ENCODE measurements at regions not wholly inside any gene's neighbourhood (a gene's known extent, or its start where the extent isn't known, plus 50 kb on each side); places are given as distances from the start of the nearest gene placed in this dataset.

DNA sequence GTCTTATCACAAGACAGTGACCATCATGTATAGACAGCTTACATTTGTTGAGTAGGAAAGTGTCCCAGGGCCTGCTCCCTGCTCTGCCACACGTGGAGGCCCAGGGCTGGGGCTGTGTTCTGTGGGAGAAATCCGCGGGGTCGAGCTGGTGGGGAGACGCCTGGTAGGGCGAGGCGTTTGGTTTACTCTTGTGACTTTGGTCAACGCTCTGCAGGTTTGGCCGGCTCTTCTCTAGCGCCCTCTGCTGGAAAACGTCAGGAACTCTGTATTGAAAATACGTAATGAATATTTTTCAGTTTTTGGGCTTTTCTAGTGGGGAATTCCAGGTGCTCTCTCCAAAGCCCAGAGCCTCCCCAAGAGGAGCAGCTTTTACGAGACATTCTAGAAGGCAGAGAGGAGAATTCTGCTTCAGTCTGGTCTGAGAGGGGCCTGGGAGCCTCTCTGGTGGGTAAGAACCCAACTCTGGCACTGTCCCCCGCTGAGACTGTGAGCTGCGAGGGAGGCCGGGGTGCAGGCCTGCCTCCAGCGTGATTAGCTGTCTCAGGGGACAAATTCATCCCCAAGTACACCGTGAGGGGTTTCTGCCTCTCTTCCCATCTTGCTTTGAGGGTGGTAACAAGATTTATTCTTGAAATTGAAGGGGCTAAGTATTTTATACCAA lies 112.6 kb upstream of the RALGAPA2 start (continued):
- TF ChIP-seq SAP130 (CRISPR knock-in tag; IDR thresholded peaks at IDR 0.05; ENCODE audit: low read depth): no peak
- no peak for TF ChIP-seq NAIF1 (CRISPR knock-in tag; IDR thresholded peaks at IDR 0.05; ENCODE audit: borderline replicate concordance)
- TF ChIP-seq RBAK (CRISPR knock-in tag; IDR thresholded peaks at IDR 0.05): no peak
- TF ChIP-seq ZNF747 (CRISPR knock-in tag; IDR thresholded peaks at IDR 0.05; ENCODE audit: borderline replicate concordance): no peak
- TF ChIP-seq, protein P1, sequence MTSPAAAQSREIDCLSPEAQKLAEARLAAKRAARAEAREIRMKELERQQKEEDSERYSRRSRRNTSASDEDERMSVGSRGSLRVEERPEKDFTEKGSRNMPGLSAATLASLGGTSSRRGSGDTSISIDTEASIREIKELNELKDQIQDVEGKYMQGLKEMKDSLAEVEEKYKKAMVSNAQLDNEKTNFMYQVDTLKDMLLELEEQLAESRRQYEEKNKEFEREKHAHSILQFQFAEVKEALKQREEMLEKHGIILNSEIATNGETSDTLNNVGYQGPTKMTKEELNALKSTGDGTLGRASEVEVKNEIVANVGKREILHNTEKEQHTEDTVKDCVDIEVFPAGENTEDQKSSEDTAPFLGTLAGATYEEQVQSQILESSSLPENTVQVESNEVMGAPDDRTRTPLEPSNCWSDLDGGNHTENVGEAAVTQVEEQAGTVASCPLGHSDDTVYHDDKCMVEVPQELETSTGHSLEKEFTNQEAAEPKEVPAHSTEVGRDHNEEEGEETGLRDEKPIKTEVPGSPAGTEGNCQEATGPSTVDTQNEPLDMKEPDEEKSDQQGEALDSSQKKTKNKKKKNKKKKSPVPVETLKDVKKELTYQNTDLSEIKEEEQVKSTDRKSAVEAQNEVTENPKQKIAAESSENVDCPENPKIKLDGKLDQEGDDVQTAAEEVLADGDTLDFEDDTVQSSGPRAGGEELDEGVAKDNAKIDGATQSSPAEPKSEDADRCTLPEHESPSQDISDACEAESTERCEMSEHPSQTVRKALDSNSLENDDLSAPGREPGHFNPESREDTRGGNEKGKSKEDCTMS (CRISPR knock-in tag; conservative IDR thresholded peaks at IDR 0.05): no peak
- TF ChIP-seq FOXP4 (CRISPR knock-in tag; IDR thresholded peaks at IDR 0.05): no peak
- no peak for TF ChIP-seq ZNF777 (CRISPR knock-in tag; IDR thresholded peaks at IDR 0.05)
- TF ChIP-seq KDM4B (CRISPR knock-in tag; IDR thresholded peaks at IDR 0.05): 0 out of 2 replicates have a peak, but pooled peaks have one; percentile 53
- no peak for TF ChIP-seq ZNF567 (CRISPR knock-in tag; IDR thresholded peaks at IDR 0.05; ENCODE audit: borderline replicate concordance)
- TF ChIP-seq RCOR2 (CRISPR knock-in tag; IDR thresholded peaks at IDR 0.05): no peak
- TF ChIP-seq, protein P2, sequence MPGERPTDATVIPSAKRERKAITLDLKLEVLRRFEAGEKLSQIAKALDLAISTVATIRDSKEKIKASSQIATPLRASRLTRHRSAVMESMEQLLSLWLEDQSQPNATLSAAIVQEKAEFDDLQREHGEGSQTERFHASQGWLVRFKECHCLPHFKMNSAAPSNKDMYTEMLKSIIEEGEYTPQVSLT (CRISPR knock-in tag; IDR thresholded peaks at IDR 0.05; ENCODE audit: borderline replicate concordance, low read depth): no peak
- no peak for TF ChIP-seq GLMP (CRISPR knock-in tag; IDR thresholded peaks at IDR 0.05; ENCODE audit: borderline replicate concordance)
- TF ChIP-seq HOXA3 (CRISPR knock-in tag; IDR thresholded peaks at IDR 0.05): no peak
- TF ChIP-seq, protein P3, sequence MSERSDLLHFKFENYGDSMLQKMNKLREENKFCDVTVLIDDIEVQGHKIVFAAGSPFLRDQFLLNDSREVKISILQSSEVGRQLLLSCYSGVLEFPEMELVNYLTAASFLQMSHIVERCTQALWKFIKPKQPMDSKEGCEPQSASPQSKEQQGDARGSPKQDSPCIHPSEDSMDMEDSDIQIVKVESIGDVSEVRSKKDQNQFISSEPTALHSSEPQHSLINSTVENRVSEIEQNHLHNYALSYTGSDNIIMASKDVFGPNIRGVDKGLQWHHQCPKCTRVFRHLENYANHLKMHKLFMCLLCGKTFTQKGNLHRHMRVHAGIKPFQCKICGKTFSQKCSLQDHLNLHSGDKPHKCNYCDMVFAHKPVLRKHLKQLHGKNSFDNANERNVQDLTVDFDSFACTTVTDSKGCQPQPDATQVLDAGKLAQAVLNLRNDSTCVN (CRISPR knock-in tag; IDR thresholded peaks at IDR 0.05; ENCODE audit: borderline replicate concordance): peak; percentile 59; the same call in 1 of the 2 replicates
- TF ChIP-seq PRPF4 (IDR thresholded peaks at IDR 0.05; ENCODE audit: low read depth, low read length, poor library complexity, severe bottlenecking): no peak
- no peak for TF ChIP-seq GPN1 (CRISPR knock-in tag; IDR thresholded peaks at IDR 0.05; ENCODE audit: borderline replicate concordance)
- TF ChIP-seq ZNF33A (CRISPR knock-in tag; IDR thresholded peaks at IDR 0.05; ENCODE audit: borderline replicate concordance): no peak
- TF ChIP-seq ZBTB33 (CRISPR knock-in tag; IDR thresholded peaks at IDR 0.05): no peak
- no peak for TF ChIP-seq KDM6A (CRISPR knock-in tag; IDR thresholded peaks at IDR 0.05; ENCODE audit: low read depth)
- TF ChIP-seq FOXK2 (IDR thresholded peaks at IDR 0.05): no peak
- TF ChIP-seq SALL1 (CRISPR knock-in tag; IDR thresholded peaks at IDR 0.05): 0 out of 2 replicates have a peak, but pooled peaks have one; percentile 18
- TF ChIP-seq MIXL1 (CRISPR knock-in tag; IDR thresholded peaks at IDR 0.05): 0 out of 2 replicates have a peak, but pooled peaks have one; percentile 40
